ENCODE measurements at regions not wholly inside any gene's neighbourhood (a gene's known extent, or its start where the extent isn't known, plus 50 kb on each side); places are given as distances from the start of the nearest gene placed in this dataset.

DNA sequence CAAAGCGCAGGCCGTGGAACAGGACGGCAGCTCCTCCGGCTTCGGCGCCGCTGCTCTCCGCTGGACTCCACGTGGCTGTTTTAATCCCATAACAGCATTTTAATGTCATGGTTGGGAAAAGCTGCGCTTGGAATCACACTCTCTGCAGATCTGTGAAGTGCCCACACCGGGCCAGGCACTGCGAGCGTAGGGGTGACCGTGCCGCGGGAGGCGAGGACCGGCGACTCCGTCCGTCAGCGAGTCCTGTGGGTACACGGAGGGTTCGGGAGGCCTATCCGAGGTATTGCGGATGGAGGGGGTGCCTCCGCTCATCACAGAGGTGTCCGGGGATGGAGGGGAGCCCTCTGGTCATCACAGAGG, 198.0 kb upstream of the SALL3 start:
- TF ChIP-seq CTCF (IDR thresholded peaks at IDR 0.05; ENCODE audit: low read depth, low read length, poor library complexity, severe bottlenecking) (no peak), EZH2phosphoT487 (IDR thresholded peaks at IDR 0.05; ENCODE audit: borderline replicate concordance, low read length) (no peak)
